ENCODE measurements at regions not wholly inside any gene's neighbourhood (a gene's known extent, or its start where the extent isn't known, plus 50 kb on each side); places are given as distances from the start of the nearest gene placed in this dataset.

DNA sequence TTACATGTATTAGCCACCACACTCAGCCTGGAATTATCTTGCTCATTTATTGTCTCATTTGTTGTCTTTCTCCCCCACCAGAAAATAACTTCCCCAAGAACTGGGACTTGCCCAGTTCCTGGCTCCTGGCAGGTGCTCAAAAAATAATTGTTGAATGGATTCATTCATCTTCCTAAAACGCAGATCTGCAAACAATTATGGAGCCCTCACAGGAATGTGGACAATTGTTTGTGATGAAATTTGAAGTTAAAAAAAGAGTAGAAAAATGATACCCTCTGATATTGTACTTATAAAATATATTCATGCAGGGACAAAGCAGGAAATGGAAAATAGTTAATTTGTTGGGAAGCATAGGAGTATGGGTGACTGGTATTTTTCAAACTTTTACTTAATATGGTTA lies 60.7 kb upstream of the MAP1LC3B2 start:
- no peak overlapping the region for H3K27ac ChIP-seq (ENCODE audit: insufficient read depth, low read length)

More for the DNA sequence above, 60.7 kb upstream of the MAP1LC3B2 start:
- no TSS peak for BruUV-seq (replicated peaks)
- H2AK5ac ChIP-seq (ENCODE audit: low read depth, low read length) = no peak overlapping the region
- H3K36me3 ChIP-seq (ENCODE audit: control insufficient read depth, insufficient read depth, low read length) = no peaks in the 10 kb centered on the region
- TF ChIP-seq BHLHE40 (IDR thresholded peaks at IDR 0.05; ENCODE audit: low read depth, low read length) = no peak
- no peak overlapping the region for H3K9ac ChIP-seq (ENCODE audit: low read depth, low read length)
- no CpG with 5 or more reads among the region's 1 CpG for WGBS, 2 experiments (ENCODE audit: extremely low coverage in 2 of 2, insufficient read length in 1 of 2)
- ATAC-seq (ENCODE audit: low read depth) (no peak), DNase-seq (no peak)
- ChIA-PET CTCF (no interaction called here), POLR2A (ENCODE audit: unreplicated experiment) (no interaction called here)
- no peaks in the 10 kb centered on the region for H4K20me1 ChIP-seq (ENCODE audit: insufficient read depth, low read length)
- no peak overlapping the region for H2AFZ ChIP-seq (replicated peaks; ENCODE audit: low read length, poor library complexity)
- no peak overlapping the region for H4K91ac ChIP-seq (ENCODE audit: insufficient read depth, low read depth, low read length)
- H3K56ac ChIP-seq (ENCODE audit: extremely low read depth, insufficient read depth, low read length) = no peak overlapping the region
- H4K5ac ChIP-seq (ENCODE audit: low read depth, low read length) = no peak overlapping the region
- no peaks in the 10 kb centered on the region for H3K4me1 ChIP-seq (ENCODE audit: control insufficient read depth, insufficient read depth, low read length)
- H4K8ac ChIP-seq (ENCODE audit: low read depth in 2 of 2, low read length in 2 of 2) = no peak overlapping the region
- no peak overlapping the region for H2BK15ac ChIP-seq (ENCODE audit: low read depth, low read length)
- H3K4me3 ChIP-seq (ENCODE audit: insufficient read depth, low read depth, low read length) = no peak overlapping the region
- in situ Hi-C loops (cut with MboI; ENCODE audit: low sequenced_read_pairs) (no loop called here), intact Hi-C loops (cut with micrococcal nuclease) (no loop called here), dilution Hi-C loops (cut with HindIII; ENCODE audit: low sequenced_read_pairs, unreplicated experiment) (no loop called here)
- H2AK9ac ChIP-seq (replicated peaks; ENCODE audit: low read depth, low read length, poor library complexity) = no peak overlapping the region
- no peak overlapping the region for H2BK20ac ChIP-seq (ENCODE audit: low read depth, low read length)
- H2BK120ac ChIP-seq (ENCODE audit: low read depth, low read length) = no peak overlapping the region
- no peaks in the 10 kb centered on the region for H3K27me3 ChIP-seq (ENCODE audit: control insufficient read depth, insufficient read depth, low read length)
- H3K4me2 ChIP-seq (ENCODE audit: low read depth, low read length) = no peak overlapping the region
- peaks cover 2% of the 10 kb centered on the region; the same call in 1 of the 2 replicates for H3K9me1 ChIP-seq (ENCODE audit: insufficient read depth, low read length)
- H2BK5ac ChIP-seq (ENCODE audit: low read depth, low read length, poor library complexity, severe bottlenecking) = no peak overlapping the region
- H3K9me3 ChIP-seq (ENCODE audit: control insufficient read depth, insufficient read depth, low read length) = no peaks in the 10 kb centered on the region
- H3K23ac ChIP-seq (ENCODE audit: low read depth, low read length) = no peak overlapping the region
- no peak overlapping the region for H3K18ac ChIP-seq (ENCODE audit: low read depth, low read length)
- H3K79me1 ChIP-seq (ENCODE audit: low read depth in 1 of 2, low read length in 2 of 2) = no peaks in the 10 kb centered on the region
- H3K14ac ChIP-seq (replicated peaks; ENCODE audit: low read depth, low read length) = no peak overlapping the region
- no peak overlapping the region for H3K4ac ChIP-seq (ENCODE audit: low read depth, low read length)

Data from IMR-90 (cell line).